H1 (cell line): ENCODE measurements at regions not wholly inside any gene's neighbourhood (a gene's known extent, or its start where the extent isn't known, plus 50 kb on each side); places are given as distances from the start of the nearest gene placed in this dataset.

Experiments
- CTCF ChIA-PET: fragments of 300-600 bp; sonication (Branson Sonifier 250); formaldehyde crosslinking; loops from one replicate; lab custom pipeline; 2021; ENCODE audit not compliant: partially characterized antibody; lab: Charles Lee
- POLR2A ChIA-PET: fragments of 300-600 bp; sonication (Branson Sonifier 250); formaldehyde crosslinking; loops from one replicate; lab custom pipeline; 2021; ENCODE audit warnings: inconsistent platforms; ENCODE audit not compliant: partially characterized antibody; lab: Charles Lee
- DNase-seq, 2 experiments: peaks; one replicate each; pipeline versions ENCODE4 v3.0.0 to v3.0.0-alpha.2; 2010 to 2022; ENCODE audit warnings: low spot score in 2 of 2, low read depth in 1 of 2, mixed read lengths in 1 of 2
- FAIRE-seq: peaks from 2 replicates; lab custom pipeline; 2011; peaks lifted over from hg19 to GRCh38; lab: Jason Lieb, UNC
- H2AFZ ChIP-seq: 2 replicates; pipeline ENCODE4 v1.8.1; 2012; ENCODE audit warnings: low read length, inconsistent platforms
- H2AK5ac ChIP-seq: 2 replicates; pipeline ENCODE4 v1.6.1; 2013; ENCODE audit warnings: low read depth, low read length
- H2BK120ac ChIP-seq: replicated peaks from 2 replicates; pipeline ENCODE3; 2013; ENCODE audit warnings: low read depth, low read length, inconsistent platforms
- H2BK12ac ChIP-seq: 2 replicates; pipeline ENCODE4 v1.6.1; 2013; ENCODE audit warnings: low read depth, low read length
- H2BK15ac ChIP-seq: 2 replicates; pipeline ENCODE4 v1.6.1; 2013; ENCODE audit warnings: low read length
- H2BK20ac ChIP-seq: 2 replicates; pipeline ENCODE4 v1.6.1; 2013; ENCODE audit warnings: low read length
- H2BK5ac ChIP-seq: 2 replicates; pipeline ENCODE4 v1.6.1; 2013; ENCODE audit warnings: low read depth, low read length
- H3K14ac ChIP-seq: 2 replicates; pipeline ENCODE4 v1.6.1; 2013; ENCODE audit warnings: inconsistent platforms; ENCODE audit not compliant: insufficient read length
- H3K18ac ChIP-seq: 2 replicates; pipeline ENCODE4 v1.6.1; 2013; ENCODE audit warnings: low read length; ENCODE audit errors: extremely low read depth
- H3K23ac ChIP-seq: 2 replicates; pipeline ENCODE4 v1.6.1; 2013; ENCODE audit warnings: inconsistent platforms; ENCODE audit not compliant: insufficient read length
- H3K23me2 ChIP-seq: 2 replicates; pipeline ENCODE4 v1.6.1; 2013; ENCODE audit warnings: low read depth, low read length
- H3K27ac ChIP-seq: 2 replicates; pipeline ENCODE4 v1.6.1; 2011; ENCODE audit warnings: low read depth, low read length, inconsistent platforms
- H3K27me3 ChIP-seq, 4 experiments: replicated peaks in 1 of 4; 1 replicate in 1 of 4; 2 replicates in 3 of 4; pipeline versions ENCODE4 v1.6.1 to v1.8.1; 2011 to 2013; ENCODE audit warnings: low read length in 3 of 4, mild to moderate bottlenecking in 3 of 4, inconsistent platforms in 2 of 4, mixed read lengths in 2 of 4, moderate library complexity in 1 of 4; ENCODE audit not compliant: control insufficient read depth in 3 of 4, insufficient read depth in 3 of 4; ENCODE audit errors: extremely low read depth in 1 of 4
- H3K36me3 ChIP-seq, 4 experiments: 2 replicates each; pipeline versions ENCODE4 v1.6.1 to v1.8.1; 2011 to 2013; ENCODE audit warnings: mild to moderate bottlenecking in 4 of 4, low read length in 3 of 4, moderate library complexity in 2 of 4, control low read depth in 1 of 4, inconsistent platforms in 1 of 4; ENCODE audit not compliant: insufficient read depth in 4 of 4, control insufficient read depth in 2 of 4
- H3K4ac ChIP-seq: replicated peaks from 2 replicates; pipeline ENCODE3; 2013; ENCODE audit warnings: low read length, low read depth, mixed read lengths, inconsistent platforms; ENCODE audit not compliant: insufficient read length
- H3K4me1 ChIP-seq, 4 experiments: replicated peaks in 1 of 4; 1 replicate in 1 of 4; 2 replicates in 3 of 4; pipeline versions ENCODE4 v1.6.1 to v1.8.1; 2011 to 2013; ENCODE audit warnings: low read length in 3 of 4, inconsistent platforms in 2 of 4, mixed read lengths in 1 of 4; ENCODE audit not compliant: insufficient read depth in 4 of 4, control insufficient read depth in 3 of 4
- H3K4me2 ChIP-seq, 2 experiments: 2 replicates each; pipeline versions ENCODE4 v1.6.1 to v1.8.1; 2011 to 2013; ENCODE audit warnings: low read depth in 2 of 2, low read length in 2 of 2, control low read depth in 1 of 2, inconsistent platforms in 1 of 2, mild to moderate bottlenecking in 1 of 2; ENCODE audit not compliant: insufficient read depth in 1 of 2
- H3K4me3 ChIP-seq, 4 experiments: fragments of 200-600, 300-600 bp in 1 of 4; sonication (generic), shearing (Covaris generic), sonication (Bioruptor Twin) in 1 of 4; 2 replicates each; pipeline versions ENCODE4 v1.5.1 to v1.8.1; 2011 to 2016; ENCODE audit warnings: low read length in 4 of 4, low read depth in 3 of 4, control low read depth in 2 of 4, inconsistent platforms in 2 of 4, mild to moderate bottlenecking in 2 of 4, mixed read lengths in 1 of 4, moderate library complexity in 1 of 4; ENCODE audit not compliant: insufficient read depth in 2 of 4; ENCODE audit errors: extremely low read depth in 1 of 4
- H3K56ac ChIP-seq: replicated peaks from 2 replicates; pipeline ENCODE3; 2013; ENCODE audit warnings: low read depth, mild to moderate bottlenecking, mixed read lengths, low read length, inconsistent platforms; ENCODE audit not compliant: insufficient read length
- H3K79me1 ChIP-seq: 2 replicates; pipeline ENCODE4 v1.6.1; 2013; ENCODE audit warnings: low read depth, low read length, control low read depth
- H3K79me2 ChIP-seq, 2 experiments: 2 replicates each; pipeline versions ENCODE4 v1.6.1 to v1.8.1; 2012 to 2013; ENCODE audit warnings: low read length in 2 of 2, mild to moderate bottlenecking in 2 of 2, inconsistent platforms in 1 of 2; ENCODE audit not compliant: insufficient read depth in 2 of 2, control insufficient read depth in 1 of 2
- H3K9ac ChIP-seq, 4 experiments: replicated peaks in 1 of 4; 1 replicate in 1 of 4; 2 replicates in 3 of 4; pipeline versions ENCODE4 v1.6.1 to v1.8.1; 2011 to 2013; ENCODE audit warnings: low read depth in 3 of 4, low read length in 3 of 4, control low read depth in 2 of 4, mild to moderate bottlenecking in 2 of 4, moderate library complexity in 2 of 4, inconsistent platforms in 1 of 4; ENCODE audit errors: extremely low read depth in 1 of 4
- H3K9me3 ChIP-seq, 2 experiments: 2 replicates each; pipeline versions ENCODE4 v1.6.1 to v1.8.1; 2012 to 2013; ENCODE audit warnings: mild to moderate bottlenecking in 2 of 2, moderate library complexity in 2 of 2, control low read depth in 1 of 2, inconsistent platforms in 1 of 2, low read depth in 1 of 2, low read length in 1 of 2, mixed read lengths in 1 of 2; ENCODE audit not compliant: insufficient read depth in 2 of 2
- H4K20me1 ChIP-seq, 2 experiments: replicated peaks in 1 of 2; 2 replicates each; pipeline versions ENCODE3 to v1.8.1; 2011 to 2013; ENCODE audit warnings: inconsistent platforms in 2 of 2, low read length in 2 of 2, mild to moderate bottlenecking in 1 of 2; ENCODE audit not compliant: insufficient read depth in 2 of 2, control insufficient read depth in 1 of 2
- H4K5ac ChIP-seq: 2 replicates; pipeline ENCODE4 v1.6.1; 2013; ENCODE audit warnings: low read length, low read depth, mixed read lengths, inconsistent platforms; ENCODE audit not compliant: insufficient read length
- H4K8ac ChIP-seq: 2 replicates; pipeline ENCODE4 v1.8.0; 2013; ENCODE audit warnings: mild to moderate bottlenecking, moderate library complexity, low read length, inconsistent platforms; ENCODE audit not compliant: insufficient read depth; ENCODE audit errors: extremely low read depth
- H4K91ac ChIP-seq: replicated peaks from 2 replicates; pipeline ENCODE3; 2013; ENCODE audit warnings: low read length, mixed read lengths, inconsistent platforms; ENCODE audit not compliant: insufficient read length
- WGBS, 2 experiments: shearing (Covaris generic) in 1 of 2; methylation state at CpG; one replicate each; pipeline versions ENCODE4 v1.1.6 to v1.1.7; 2013 to 2015; ENCODE audit warnings: low lambda C conversion rate in 2 of 2, mixed read lengths in 2 of 2, inconsistent platforms in 1 of 2, low coverage in 1 of 2, missing lambda C conversion rate in 1 of 2; ENCODE audit not compliant: insufficient replicate concordance in 2 of 2, insufficient coverage in 1 of 2, insufficient read length in 1 of 2; ENCODE audit errors: extremely low coverage in 1 of 2, missing lambda C conversion rate in 1 of 2; 5-methylcytosine and 5-hydroxymethylcytosine counted together
- TF ChIP-seq, protein P1 (sequence below): fragments of 300-600 bp; sonication (generic); IDR thresholded peaks from 2 replicates; pipeline ENCODE4 v1.7.1; 2012; ENCODE audit warnings: low read length, moderate library complexity, mild to moderate bottlenecking, inconsistent platforms; ENCODE audit not compliant: insufficient replicate concordance

DNA sequence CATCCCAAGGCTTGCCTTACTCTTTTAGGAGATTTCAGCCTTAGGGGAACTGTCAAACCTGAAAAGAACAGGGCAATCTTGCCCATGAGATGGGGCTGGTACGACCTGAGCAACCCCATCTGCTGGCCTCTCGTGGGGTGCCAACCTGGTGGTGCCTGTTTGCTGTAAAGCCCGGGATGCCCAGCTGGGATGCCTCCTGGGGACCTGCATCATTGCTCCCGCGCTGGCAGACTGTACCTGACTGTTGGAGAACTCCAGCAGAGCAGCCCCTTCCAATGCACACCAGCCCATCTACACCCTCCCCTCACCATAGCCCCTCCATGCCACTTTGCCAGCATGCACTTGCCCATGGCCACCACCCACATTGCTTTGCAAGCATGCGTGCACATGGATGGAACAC, 335.7 kb downstream of the RPS29 start:
- FAIRE-seq, result no peak
- POLR2A ChIA-PET, result no interaction called here
- TF ChIP-seq, protein P1, sequence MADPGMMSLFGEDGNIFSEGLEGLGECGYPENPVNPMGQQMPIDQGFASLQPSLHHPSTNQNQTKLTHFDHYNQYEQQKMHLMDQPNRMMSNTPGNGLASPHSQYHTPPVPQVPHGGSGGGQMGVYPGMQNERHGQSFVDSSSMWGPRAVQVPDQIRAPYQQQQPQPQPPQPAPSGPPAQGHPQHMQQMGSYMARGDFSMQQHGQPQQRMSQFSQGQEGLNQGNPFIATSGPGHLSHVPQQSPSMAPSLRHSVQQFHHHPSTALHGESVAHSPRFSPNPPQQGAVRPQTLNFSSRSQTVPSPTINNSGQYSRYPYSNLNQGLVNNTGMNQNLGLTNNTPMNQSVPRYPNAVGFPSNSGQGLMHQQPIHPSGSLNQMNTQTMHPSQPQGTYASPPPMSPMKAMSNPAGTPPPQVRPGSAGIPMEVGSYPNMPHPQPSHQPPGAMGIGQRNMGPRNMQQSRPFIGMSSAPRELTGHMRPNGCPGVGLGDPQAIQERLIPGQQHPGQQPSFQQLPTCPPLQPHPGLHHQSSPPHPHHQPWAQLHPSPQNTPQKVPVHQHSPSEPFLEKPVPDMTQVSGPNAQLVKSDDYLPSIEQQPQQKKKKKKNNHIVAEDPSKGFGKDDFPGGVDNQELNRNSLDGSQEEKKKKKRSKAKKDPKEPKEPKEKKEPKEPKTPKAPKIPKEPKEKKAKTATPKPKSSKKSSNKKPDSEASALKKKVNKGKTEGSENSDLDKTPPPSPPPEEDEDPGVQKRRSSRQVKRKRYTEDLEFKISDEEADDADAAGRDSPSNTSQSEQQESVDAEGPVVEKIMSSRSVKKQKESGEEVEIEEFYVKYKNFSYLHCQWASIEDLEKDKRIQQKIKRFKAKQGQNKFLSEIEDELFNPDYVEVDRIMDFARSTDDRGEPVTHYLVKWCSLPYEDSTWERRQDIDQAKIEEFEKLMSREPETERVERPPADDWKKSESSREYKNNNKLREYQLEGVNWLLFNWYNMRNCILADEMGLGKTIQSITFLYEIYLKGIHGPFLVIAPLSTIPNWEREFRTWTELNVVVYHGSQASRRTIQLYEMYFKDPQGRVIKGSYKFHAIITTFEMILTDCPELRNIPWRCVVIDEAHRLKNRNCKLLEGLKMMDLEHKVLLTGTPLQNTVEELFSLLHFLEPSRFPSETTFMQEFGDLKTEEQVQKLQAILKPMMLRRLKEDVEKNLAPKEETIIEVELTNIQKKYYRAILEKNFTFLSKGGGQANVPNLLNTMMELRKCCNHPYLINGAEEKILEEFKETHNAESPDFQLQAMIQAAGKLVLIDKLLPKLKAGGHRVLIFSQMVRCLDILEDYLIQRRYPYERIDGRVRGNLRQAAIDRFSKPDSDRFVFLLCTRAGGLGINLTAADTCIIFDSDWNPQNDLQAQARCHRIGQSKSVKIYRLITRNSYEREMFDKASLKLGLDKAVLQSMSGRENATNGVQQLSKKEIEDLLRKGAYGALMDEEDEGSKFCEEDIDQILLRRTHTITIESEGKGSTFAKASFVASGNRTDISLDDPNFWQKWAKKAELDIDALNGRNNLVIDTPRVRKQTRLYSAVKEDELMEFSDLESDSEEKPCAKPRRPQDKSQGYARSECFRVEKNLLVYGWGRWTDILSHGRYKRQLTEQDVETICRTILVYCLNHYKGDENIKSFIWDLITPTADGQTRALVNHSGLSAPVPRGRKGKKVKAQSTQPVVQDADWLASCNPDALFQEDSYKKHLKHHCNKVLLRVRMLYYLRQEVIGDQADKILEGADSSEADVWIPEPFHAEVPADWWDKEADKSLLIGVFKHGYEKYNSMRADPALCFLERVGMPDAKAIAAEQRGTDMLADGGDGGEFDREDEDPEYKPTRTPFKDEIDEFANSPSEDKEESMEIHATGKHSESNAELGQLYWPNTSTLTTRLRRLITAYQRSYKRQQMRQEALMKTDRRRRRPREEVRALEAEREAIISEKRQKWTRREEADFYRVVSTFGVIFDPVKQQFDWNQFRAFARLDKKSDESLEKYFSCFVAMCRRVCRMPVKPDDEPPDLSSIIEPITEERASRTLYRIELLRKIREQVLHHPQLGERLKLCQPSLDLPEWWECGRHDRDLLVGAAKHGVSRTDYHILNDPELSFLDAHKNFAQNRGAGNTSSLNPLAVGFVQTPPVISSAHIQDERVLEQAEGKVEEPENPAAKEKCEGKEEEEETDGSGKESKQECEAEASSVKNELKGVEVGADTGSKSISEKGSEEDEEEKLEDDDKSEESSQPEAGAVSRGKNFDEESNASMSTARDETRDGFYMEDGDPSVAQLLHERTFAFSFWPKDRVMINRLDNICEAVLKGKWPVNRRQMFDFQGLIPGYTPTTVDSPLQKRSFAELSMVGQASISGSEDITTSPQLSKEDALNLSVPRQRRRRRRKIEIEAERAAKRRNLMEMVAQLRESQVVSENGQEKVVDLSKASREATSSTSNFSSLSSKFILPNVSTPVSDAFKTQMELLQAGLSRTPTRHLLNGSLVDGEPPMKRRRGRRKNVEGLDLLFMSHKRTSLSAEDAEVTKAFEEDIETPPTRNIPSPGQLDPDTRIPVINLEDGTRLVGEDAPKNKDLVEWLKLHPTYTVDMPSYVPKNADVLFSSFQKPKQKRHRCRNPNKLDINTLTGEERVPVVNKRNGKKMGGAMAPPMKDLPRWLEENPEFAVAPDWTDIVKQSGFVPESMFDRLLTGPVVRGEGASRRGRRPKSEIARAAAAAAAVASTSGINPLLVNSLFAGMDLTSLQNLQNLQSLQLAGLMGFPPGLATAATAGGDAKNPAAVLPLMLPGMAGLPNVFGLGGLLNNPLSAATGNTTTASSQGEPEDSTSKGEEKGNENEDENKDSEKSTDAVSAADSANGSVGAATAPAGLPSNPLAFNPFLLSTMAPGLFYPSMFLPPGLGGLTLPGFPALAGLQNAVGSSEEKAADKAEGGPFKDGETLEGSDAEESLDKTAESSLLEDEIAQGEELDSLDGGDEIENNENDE, result no peak

More for the DNA sequence above, 335.7 kb downstream of the RPS29 start:
- Histone ChIP-seq H4K91ac (no peak overlapping the region), H2BK15ac (no peak overlapping the region), H2BK120ac (no peak overlapping the region), H3K79me2 (no peaks in the 10 kb centered on the region), H3K4me3 (no peak overlapping the region), H3K27me3 (no peaks in the 10 kb centered on the region), H4K8ac (no peak overlapping the region), H3K14ac (no peak overlapping the region), H3K4me2 (no peak overlapping the region), H3K4ac (no peak overlapping the region), H3K36me3 (no peaks in the 10 kb centered on the region), H3K9ac (no peak overlapping the region), H3K27ac (no peak overlapping the region), H3K18ac (no peak overlapping the region), H4K5ac (no peak overlapping the region), H2BK20ac (no peak overlapping the region), H2BK12ac (no peak overlapping the region), H3K9me3 (no peaks in the 10 kb centered on the region), H3K56ac (no peak overlapping the region), H3K79me1 (no peaks in the 10 kb centered on the region), H2AK5ac (no peak overlapping the region), H2AFZ (no peak overlapping the region), H2BK5ac (no peak overlapping the region; the same call in 1 of the 2 replicates), H3K23ac (no peak overlapping the region), H3K23me2 (no peaks in the 10 kb centered on the region), H4K20me1 (no peaks in the 10 kb centered on the region), H3K4me1 (no peaks in the 10 kb centered on the region; a peak in 1 of 7 replicates)
- CTCF ChIA-PET, result interaction anchor here (1.3 kb wide), 1 partner anchor 56 kb away, joined by 3 read pairs; no protein-coding TSS in a partner anchor
- DNase-seq, result no peak
- 86% methylated on average over 6 of the region's 6 CpGs; no CpG with 5 or more reads in 1 of the 2 experiments for WGBS, 2 experiments
